DMS 273 treated with DMSO at 0.1 percent for 48 hours (cell line): ENCODE measurements at regions not wholly inside any gene's neighbourhood (a gene's known extent, or its start where the extent isn't known, plus 50 kb on each side); places are given as distances from the start of the nearest gene placed in this dataset.

Source experiments
- DNase-seq: peaks from one replicate; lab custom pipeline; 2025; lab: John Stamatoyannopoulos, UW

GRCh38 chr17:15109608-15110007 is 155.5 kb downstream of the PMP22 start:
- DNase-seq: no peak

- DNase-seq: no peak
These were observed 156.1 kb downstream of the PMP22 start for GRCh38 chr17:15108992-15109391.

GRCh38 chr17:15106540-15106939 is 158.6 kb downstream of the PMP22 start:
- DNase-seq: no peak

GRCh38 chr17:15103785-15104184 is 161.3 kb downstream of the PMP22 start:
- no peak for DNase-seq

- no peak for DNase-seq
These were observed 164.0 kb downstream of the PMP22 start for GRCh38 chr17:15101175-15101574.

- no peak for DNase-seq
These were observed 168.6 kb downstream of the PMP22 start for GRCh38 chr17:15096511-15096910.

GRCh38 chr17:15095935-15096334 is 169.2 kb downstream of the PMP22 start:
- DNase-seq: no peak

GRCh38 chr17:15092762-15093161 is 172.4 kb downstream of the PMP22 start:
- DNase-seq: no peak

- DNase-seq: no peak
These were observed 172.9 kb downstream of the PMP22 start for GRCh38 chr17:15092261-15092660.

- peak; percentile 1 for DNase-seq
These were observed 173.3 kb downstream of the PMP22 start for GRCh38 chr17:15091825-15092224.

GRCh38 chr17:15090533-15090932 is 174.6 kb downstream of the PMP22 start:
- DNase-seq: no peak

GRCh38 chr17:15087946-15088345 is 177.2 kb downstream of the PMP22 start:
- no peak for DNase-seq

GRCh38 chr17:15086776-15087295 is 178.3 kb downstream of the PMP22 start:
- no peak for DNase-seq

- no peak for DNase-seq
These were observed 179.0 kb downstream of the PMP22 start for GRCh38 chr17:15085890-15086677.

- no peak for DNase-seq
These were observed 181.9 kb downstream of the PMP22 start for GRCh38 chr17:15083225-15083624.

GRCh38 chr17:15081008-15081407 is 184.1 kb downstream of the PMP22 start:
- DNase-seq: no peak

GRCh38 chr17:15078570-15078969 is 186.6 kb downstream of the PMP22 start:
- DNase-seq: no peak

- no peak for DNase-seq
These were observed 188.0 kb downstream of the PMP22 start for GRCh38 chr17:15076991-15077663.

GRCh38 chr17:15051933-15052332 is 213.2 kb downstream of the PMP22 start:
- no peak for DNase-seq

- no peak for DNase-seq
These were observed 215.3 kb downstream of the PMP22 start for GRCh38 chr17:15049795-15050160.

GRCh38 chr17:15048933-15049794 is 216.0 kb downstream of the PMP22 start:
- DNase-seq: no peak

- no peak for DNase-seq
These were observed 216.7 kb downstream of the PMP22 start for GRCh38 chr17:15048381-15048780.
